ENCODE measurements at regions not wholly inside any gene's neighbourhood (a gene's known extent, or its start where the extent isn't known, plus 50 kb on each side); places are given as distances from the start of the nearest gene placed in this dataset.

DNA sequence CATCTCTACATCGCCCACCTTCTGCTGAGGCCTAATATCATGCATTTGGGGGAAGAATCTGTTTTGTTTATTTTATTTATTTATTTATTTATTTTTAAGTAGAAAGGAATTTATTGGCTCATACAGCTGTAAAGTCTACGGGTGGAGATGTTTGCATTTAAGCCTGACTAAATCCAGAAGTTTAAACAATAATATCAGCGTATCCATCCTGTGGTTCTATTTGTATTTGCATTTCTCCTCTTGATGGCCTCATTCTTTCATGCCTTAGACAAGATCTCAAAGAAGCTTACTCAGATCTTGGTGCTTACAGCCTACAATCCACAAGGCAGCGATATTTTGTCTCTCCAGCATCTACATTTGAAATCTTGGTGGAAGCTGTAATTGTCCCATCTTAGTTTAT, 67.1 kb upstream of the CARD18 start:
- no peak overlapping the region for H3K27ac Mint-ChIP-seq
- ATAC-seq (ENCODE audit: low read depth): no peak
- Histone ChIP-seq H4K20me1 (ENCODE audit: control insufficient read depth, insufficient read depth, low read length, poor library complexity, severe bottlenecking) (no peaks in the 10 kb centered on the region), H3K27me3 (replicated peaks in 1 of 4; ENCODE audit: control extremely low read depth in 1 of 4, control insufficient read depth in 3 of 4, insufficient read depth in 4 of 4, low read length in 3 of 4) (no peaks in the 10 kb centered on the region), H3K9ac (ENCODE audit: low read length) (no peak overlapping the region), H3K27ac (ENCODE audit: low read length in 2 of 2) (no peak overlapping the region), H3K4me2 (replicated peaks; ENCODE audit: low read depth, low read length, poor library complexity, severe bottlenecking) (no peak overlapping the region), H3K79me2 (ENCODE audit: control insufficient read depth, insufficient read depth, low read length) (no peaks in the 10 kb centered on the region), H3K4me3 (ENCODE audit: control extremely low read depth in 1 of 5, extremely low read depth in 1 of 5, insufficient read depth in 1 of 5, low read depth in 2 of 5, low read length in 4 of 5) (no peak overlapping the region), H3K4me1 (ENCODE audit: control insufficient read depth in 2 of 2, insufficient read depth in 2 of 2, low read length in 2 of 2) (peaks cover 0 to 5% of the 10 kb centered on the region in 2 donors), H2AFZ (ENCODE audit: insufficient read depth, low read depth, low read length, poor library complexity, severe bottlenecking) (no peak overlapping the region), H3K36me3 (replicated peaks in 1 of 2; ENCODE audit: control extremely low read depth in 1 of 2, control insufficient read depth in 1 of 2, extremely low read depth in 1 of 2, insufficient read depth in 2 of 2, low read length in 1 of 2) (no peaks in the 10 kb centered on the region), H3K9me3 (ENCODE audit: control extremely low read depth in 1 of 3, control insufficient read depth in 2 of 3, insufficient read depth in 1 of 3, low read length in 2 of 3) (no peaks in the 10 kb centered on the region)
- CTCF ChIA-PET: no interaction called here
- no peak for DNase-seq
- no peaks in the 10 kb centered on the region for H3K27me3 Mint-ChIP-seq
- no CpG with 5 or more reads among the region's 4 CpGs for WGBS (ENCODE audit: insufficient coverage)
- POLR2A ChIA-PET: no interaction called here
- H3K4me3 Mint-ChIP-seq: no peak overlapping the region
- TF ChIP-seq, protein P1, sequence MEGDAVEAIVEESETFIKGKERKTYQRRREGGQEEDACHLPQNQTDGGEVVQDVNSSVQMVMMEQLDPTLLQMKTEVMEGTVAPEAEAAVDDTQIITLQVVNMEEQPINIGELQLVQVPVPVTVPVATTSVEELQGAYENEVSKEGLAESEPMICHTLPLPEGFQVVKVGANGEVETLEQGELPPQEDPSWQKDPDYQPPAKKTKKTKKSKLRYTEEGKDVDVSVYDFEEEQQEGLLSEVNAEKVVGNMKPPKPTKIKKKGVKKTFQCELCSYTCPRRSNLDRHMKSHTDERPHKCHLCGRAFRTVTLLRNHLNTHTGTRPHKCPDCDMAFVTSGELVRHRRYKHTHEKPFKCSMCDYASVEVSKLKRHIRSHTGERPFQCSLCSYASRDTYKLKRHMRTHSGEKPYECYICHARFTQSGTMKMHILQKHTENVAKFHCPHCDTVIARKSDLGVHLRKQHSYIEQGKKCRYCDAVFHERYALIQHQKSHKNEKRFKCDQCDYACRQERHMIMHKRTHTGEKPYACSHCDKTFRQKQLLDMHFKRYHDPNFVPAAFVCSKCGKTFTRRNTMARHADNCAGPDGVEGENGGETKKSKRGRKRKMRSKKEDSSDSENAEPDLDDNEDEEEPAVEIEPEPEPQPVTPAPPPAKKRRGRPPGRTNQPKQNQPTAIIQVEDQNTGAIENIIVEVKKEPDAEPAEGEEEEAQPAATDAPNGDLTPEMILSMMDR (IDR thresholded peaks at IDR 0.05): no peak
- TF ChIP-seq EZH2 (IDR thresholded peaks at IDR 0.05; ENCODE audit: borderline replicate concordance, insufficient read depth, low read depth, low read length, poor library complexity, severe bottlenecking): no peak
- intact Hi-C loops (cut with micrococcal nuclease): no loop called here
- H3K9me3 Mint-ChIP-seq (ENCODE audit: insufficient read depth): no peaks in the 10 kb centered on the region
- no peaks in the 10 kb centered on the region for H3K4me1 Mint-ChIP-seq

DNA sequence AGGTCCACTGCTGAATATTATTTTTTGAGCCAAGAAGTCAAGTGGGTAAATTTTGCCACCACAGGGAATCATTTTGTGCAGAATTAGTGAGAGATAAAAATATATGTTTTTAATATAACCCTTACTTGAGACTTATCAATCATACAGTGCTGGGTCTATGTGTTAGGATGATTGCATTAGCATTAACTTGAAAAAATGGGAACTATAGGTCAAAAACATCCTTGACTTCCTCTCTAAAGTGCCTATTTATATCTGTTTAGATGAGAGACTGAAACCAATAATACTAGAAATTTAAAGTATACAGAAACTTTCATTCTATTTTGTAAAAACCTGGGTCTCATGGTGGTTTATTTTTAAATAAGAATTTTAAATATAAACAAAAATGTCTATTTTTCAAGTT, 65.1 kb upstream of the CARD18 start:
- intact Hi-C loops (cut with micrococcal nuclease): no loop called here
- POLR2A ChIA-PET: no interaction called here
- peaks cover 0 to 5% of the 10 kb centered on the region in 2 donors for H3K4me1 ChIP-seq (ENCODE audit: control insufficient read depth in 2 of 2, insufficient read depth in 2 of 2, low read length in 2 of 2)
- Mint-ChIP-seq H3K27me3 (no peaks in the 10 kb centered on the region), H3K9me3 (ENCODE audit: insufficient read depth) (no peaks in the 10 kb centered on the region), H3K4me1 (no peaks in the 10 kb centered on the region), H3K4me3 (no peak overlapping the region), H3K27ac (no peak overlapping the region)
- peaks cover 0 to under 1% (median 0%) of the 10 kb centered on the region in 3 donors for H3K9me3 ChIP-seq (ENCODE audit: control extremely low read depth in 1 of 3, control insufficient read depth in 2 of 3, insufficient read depth in 1 of 3, low read length in 2 of 3)
- no peak overlapping the region for H3K4me3 ChIP-seq (ENCODE audit: control extremely low read depth in 1 of 5, extremely low read depth in 1 of 5, insufficient read depth in 1 of 5, low read depth in 2 of 5, low read length in 4 of 5)
- no peaks in the 10 kb centered on the region for H3K79me2 ChIP-seq (ENCODE audit: control insufficient read depth, insufficient read depth, low read length)
- ATAC-seq (ENCODE audit: low read depth) (no peak), DNase-seq (no peak)
- H2AFZ ChIP-seq (ENCODE audit: insufficient read depth, low read depth, low read length, poor library complexity, severe bottlenecking): no peak overlapping the region
- H3K9ac ChIP-seq (ENCODE audit: low read length): no peak overlapping the region
- no peak overlapping the region for H3K27ac ChIP-seq (ENCODE audit: low read length in 2 of 2)
- H3K27me3 ChIP-seq (replicated peaks in 1 of 4; ENCODE audit: control extremely low read depth in 1 of 4, control insufficient read depth in 3 of 4, insufficient read depth in 4 of 4, low read length in 3 of 4): no peaks in the 10 kb centered on the region
- TF ChIP-seq, protein P1 (IDR thresholded peaks at IDR 0.05): no peak
- TF ChIP-seq EZH2 (IDR thresholded peaks at IDR 0.05; ENCODE audit: borderline replicate concordance, insufficient read depth, low read depth, low read length, poor library complexity, severe bottlenecking): no peak
- no peak overlapping the region for H3K4me2 ChIP-seq (replicated peaks; ENCODE audit: low read depth, low read length, poor library complexity, severe bottlenecking)
- no peaks in the 10 kb centered on the region for H3K36me3 ChIP-seq (replicated peaks in 1 of 2; ENCODE audit: control extremely low read depth in 1 of 2, control insufficient read depth in 1 of 2, extremely low read depth in 1 of 2, insufficient read depth in 2 of 2, low read length in 1 of 2)
- CTCF ChIA-PET: no interaction called here
- H4K20me1 ChIP-seq (ENCODE audit: control insufficient read depth, insufficient read depth, low read length, poor library complexity, severe bottlenecking): no peaks in the 10 kb centered on the region

Measured in B cell (primary cell).